ENCODE measurements at regions not wholly inside any gene's neighbourhood (a gene's known extent, or its start where the extent isn't known, plus 50 kb on each side); places are given as distances from the start of the nearest gene placed in this dataset.

DNA sequence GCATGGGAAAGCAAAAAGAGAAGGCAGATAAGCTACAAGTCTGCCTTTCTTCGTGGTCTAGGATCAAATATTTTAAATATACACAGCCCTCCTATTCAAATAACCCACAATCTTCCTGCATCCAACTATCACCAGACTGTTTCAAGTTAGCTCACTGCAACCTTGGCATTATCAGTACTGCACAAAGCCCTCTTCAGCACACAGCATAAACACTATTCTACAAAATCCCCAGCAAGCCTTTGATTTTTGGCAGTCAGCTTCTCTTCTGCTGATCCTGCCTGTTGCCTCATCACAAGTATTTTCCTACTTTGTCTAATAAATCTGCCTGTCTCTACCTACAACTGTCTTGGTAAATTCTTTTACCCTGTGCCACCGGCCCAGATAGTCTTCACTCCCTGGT lies 142.9 kb downstream of the COX7C start:
- Histone ChIP-seq H3K27me3 (no peaks in the 10 kb centered on the region), H3K27ac (no peak overlapping the region), H3K4me1 (no peaks in the 10 kb centered on the region), H3K4me3 (no peak overlapping the region), H3K36me3 (no peaks in the 10 kb centered on the region), H3K9me3 (no peaks in the 10 kb centered on the region)
- TF ChIP-seq, protein P1, sequence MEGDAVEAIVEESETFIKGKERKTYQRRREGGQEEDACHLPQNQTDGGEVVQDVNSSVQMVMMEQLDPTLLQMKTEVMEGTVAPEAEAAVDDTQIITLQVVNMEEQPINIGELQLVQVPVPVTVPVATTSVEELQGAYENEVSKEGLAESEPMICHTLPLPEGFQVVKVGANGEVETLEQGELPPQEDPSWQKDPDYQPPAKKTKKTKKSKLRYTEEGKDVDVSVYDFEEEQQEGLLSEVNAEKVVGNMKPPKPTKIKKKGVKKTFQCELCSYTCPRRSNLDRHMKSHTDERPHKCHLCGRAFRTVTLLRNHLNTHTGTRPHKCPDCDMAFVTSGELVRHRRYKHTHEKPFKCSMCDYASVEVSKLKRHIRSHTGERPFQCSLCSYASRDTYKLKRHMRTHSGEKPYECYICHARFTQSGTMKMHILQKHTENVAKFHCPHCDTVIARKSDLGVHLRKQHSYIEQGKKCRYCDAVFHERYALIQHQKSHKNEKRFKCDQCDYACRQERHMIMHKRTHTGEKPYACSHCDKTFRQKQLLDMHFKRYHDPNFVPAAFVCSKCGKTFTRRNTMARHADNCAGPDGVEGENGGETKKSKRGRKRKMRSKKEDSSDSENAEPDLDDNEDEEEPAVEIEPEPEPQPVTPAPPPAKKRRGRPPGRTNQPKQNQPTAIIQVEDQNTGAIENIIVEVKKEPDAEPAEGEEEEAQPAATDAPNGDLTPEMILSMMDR (IDR thresholded peaks at IDR 0.05), result no peak
- DNase-seq (ENCODE audit: low spot score), result no peak

DNA sequence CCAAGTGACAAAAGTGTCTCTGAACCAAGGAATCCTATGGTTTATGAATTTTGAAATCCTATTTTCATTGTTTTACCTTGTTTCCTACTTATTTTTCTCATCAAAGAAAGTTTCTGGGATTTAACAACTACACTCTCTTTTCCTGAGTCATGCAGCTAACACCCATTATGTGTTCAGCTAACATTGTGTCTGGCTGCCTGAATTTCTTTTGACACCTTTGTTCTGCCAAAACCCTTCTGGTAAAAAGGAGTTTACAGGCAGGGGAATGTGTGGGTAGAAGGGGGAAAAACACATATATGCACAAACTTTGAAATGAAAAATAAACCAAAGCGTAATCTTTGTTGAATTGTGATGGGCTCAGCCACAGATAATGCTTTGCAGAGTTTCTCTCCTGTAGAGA lies 146.2 kb downstream of the COX7C start:
- Histone ChIP-seq H3K27ac (no peak overlapping the region), H3K4me1 (no peaks in the 10 kb centered on the region), H3K4me3 (no peak overlapping the region), H3K36me3 (no peaks in the 10 kb centered on the region), H3K27me3 (no peaks in the 10 kb centered on the region), H3K9me3 (peaks cover 0 to 3% of the 10 kb centered on the region in 2 donors)
- TF ChIP-seq, protein P1 (IDR thresholded peaks at IDR 0.05), result no peak
- no peak for DNase-seq (ENCODE audit: low spot score)

DNA sequence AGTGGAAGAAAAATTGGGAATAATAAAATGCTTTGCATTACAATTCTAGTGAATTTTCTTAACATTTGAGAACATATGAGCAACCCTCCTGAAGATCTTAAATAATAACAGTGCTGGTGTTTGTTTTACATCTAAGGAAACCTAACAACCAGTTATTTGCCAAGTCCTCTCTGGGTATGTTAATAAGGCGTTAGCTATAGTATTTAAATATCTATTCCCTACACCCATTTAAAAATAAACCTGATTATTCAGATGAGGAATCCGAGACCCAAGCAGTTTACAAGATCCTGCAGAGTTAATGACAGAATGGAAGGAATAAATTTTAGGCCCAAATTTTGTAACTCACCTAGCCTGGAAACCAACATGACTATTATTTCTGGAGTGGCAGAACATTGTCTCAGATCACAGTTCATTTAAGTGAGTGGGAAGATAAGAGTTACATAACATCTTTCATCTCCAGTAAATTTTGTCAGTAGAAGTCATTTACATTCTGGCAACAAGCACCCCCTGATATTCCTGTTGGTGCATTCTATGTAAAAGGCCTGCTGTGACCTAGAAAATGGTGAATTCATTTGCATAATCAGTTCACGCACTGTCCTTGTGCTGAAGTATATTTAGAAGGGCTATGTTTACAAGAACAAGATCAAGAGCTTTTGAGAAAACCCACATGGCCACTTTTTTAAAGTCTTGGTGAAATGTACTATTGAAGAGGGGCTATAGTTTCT lies 148.2 kb downstream of the COX7C start:
- TF ChIP-seq, protein P1 (IDR thresholded peaks at IDR 0.05), result no peak
- no peak overlapping the region for H3K4me3 ChIP-seq
- H3K27ac ChIP-seq, result no peak overlapping the region
- no peaks in the 10 kb centered on the region for H3K4me1 ChIP-seq
- H3K36me3 ChIP-seq, result no peaks in the 10 kb centered on the region
- H3K27me3 ChIP-seq, result no peaks in the 10 kb centered on the region
- no peak for DNase-seq (ENCODE audit: low spot score)
- H3K9me3 ChIP-seq, result peaks cover 0 to 7% of the 10 kb centered on the region in 2 donors

DNA sequence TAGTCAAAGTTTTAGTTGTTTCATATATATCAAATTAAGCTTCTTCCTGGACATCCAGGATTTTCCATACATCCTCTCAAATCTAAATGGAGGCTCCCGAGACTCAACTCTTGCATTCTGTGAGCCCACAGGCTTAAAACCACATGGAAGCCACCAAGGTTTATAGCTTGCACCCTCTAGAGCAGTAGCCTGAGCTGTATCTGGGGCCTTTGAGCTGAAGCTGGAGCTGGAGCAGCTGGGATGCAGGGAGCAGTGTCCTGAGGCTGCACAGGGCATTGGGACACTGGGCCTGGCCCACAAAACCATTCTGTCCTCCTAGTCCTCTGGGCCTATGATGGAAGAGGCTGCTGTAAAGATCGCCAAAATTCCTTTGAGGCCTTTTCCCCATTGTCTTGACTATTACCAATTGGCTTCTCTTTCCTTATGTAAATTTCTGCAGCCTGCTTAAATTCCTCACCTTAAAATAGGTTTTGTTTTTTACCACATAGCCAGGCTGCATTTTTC lies 151.0 kb downstream of the COX7C start:
- TF ChIP-seq, protein P1 (IDR thresholded peaks at IDR 0.05), result no peak
- no peaks in the 10 kb centered on the region for H3K36me3 ChIP-seq
- peaks cover 0 to 7% of the 10 kb centered on the region in 2 donors for H3K9me3 ChIP-seq
- H3K27me3 ChIP-seq, result no peaks in the 10 kb centered on the region
- DNase-seq (ENCODE audit: low spot score), result no peak
- no peak overlapping the region for H3K27ac ChIP-seq
- no peaks in the 10 kb centered on the region for H3K4me1 ChIP-seq
- no peak overlapping the region for H3K4me3 ChIP-seq

DNA sequence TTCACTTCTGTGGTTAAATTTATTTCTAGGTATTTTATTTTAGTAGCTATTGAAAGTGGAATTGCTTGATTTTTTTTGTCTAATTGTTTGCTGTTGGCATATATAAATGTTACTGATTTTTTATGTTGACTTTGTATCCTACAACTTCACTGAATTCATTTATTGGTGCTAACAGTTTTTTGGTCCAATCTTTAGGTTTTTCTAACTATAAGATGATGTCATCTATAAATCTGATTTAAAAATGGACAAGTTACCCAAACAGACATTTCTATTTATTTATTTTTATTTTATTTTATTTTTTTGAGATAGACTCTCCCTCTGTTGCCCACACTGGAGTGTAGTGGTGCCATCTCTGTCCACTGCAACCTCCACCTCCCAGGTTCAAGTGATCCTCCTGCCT lies 162.3 kb downstream of the COX7C start:
- Histone ChIP-seq H3K9me3 (no peaks in the 10 kb centered on the region), H3K4me3 (no peak overlapping the region), H3K4me1 (no peaks in the 10 kb centered on the region), H3K36me3 (no peaks in the 10 kb centered on the region), H3K27me3 (no peaks in the 10 kb centered on the region), H3K27ac (no peak overlapping the region)
- DNase-seq (ENCODE audit: low spot score), result no peak
- TF ChIP-seq, protein P1 (IDR thresholded peaks at IDR 0.05), result no peak

DNA sequence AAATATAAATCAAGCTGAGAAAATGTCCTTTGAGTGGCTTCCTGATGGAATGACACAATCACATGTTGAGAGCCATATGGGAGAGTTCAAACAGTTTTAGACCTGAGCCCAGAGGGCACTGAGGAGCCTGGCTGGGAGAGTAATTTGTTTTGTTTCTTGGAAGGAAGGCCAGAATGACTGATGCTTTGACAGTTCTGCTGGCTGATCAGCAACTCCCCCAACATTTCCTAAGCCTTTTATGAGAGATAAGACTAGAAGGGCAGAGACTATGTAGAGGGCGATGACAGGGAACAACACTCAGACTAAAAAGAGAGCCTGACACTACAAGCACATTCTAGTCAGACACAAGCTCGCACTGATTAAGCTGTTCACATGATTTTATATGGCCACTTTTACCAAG lies 169.2 kb downstream of the COX7C start:
- Histone ChIP-seq H3K4me3 (no peak overlapping the region), H3K36me3 (no peaks in the 10 kb centered on the region), H3K27me3 (no peaks in the 10 kb centered on the region), H3K4me1 (no peaks in the 10 kb centered on the region), H3K27ac (peak overlapping the region; percentile 55 to 78), H3K9me3 (no peaks in the 10 kb centered on the region)
- DNase-seq (ENCODE audit: low spot score), result no peak
- TF ChIP-seq, protein P1 (IDR thresholded peaks at IDR 0.05), result no peak
